NCI-H2196 treated with DMSO at 0.1 percent for 48 hours (cell line): ENCODE measurements at regions not wholly inside any gene's neighbourhood (a gene's known extent, or its start where the extent isn't known, plus 50 kb on each side); places are given as distances from the start of the nearest gene placed in this dataset.

Source experiments
- DNase-seq: peaks from one replicate; lab custom pipeline; 2025; ENCODE audit not compliant: unreplicated experiment; lab: John Stamatoyannopoulos, UW

DNA sequence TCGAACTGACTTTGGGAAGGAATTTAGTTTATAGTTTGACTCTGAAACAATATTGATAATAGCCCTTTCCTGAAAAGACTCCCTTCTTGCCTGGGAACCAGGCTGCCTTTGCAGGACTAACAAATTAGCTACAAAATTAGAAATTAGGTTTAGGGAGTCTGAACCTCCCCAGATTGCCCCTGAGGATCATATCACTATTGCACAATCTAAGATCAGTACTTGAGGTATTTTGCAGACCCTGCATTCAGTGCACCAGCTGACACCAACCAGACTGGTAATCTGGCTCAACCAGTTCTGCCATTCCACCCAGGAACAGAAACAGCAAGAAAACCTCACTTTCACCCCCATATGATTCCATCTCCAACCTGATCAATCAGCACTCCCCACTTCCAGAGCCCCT lies 131.8 kb upstream of the GALNT5 start:
- no peak for DNase-seq

DNA sequence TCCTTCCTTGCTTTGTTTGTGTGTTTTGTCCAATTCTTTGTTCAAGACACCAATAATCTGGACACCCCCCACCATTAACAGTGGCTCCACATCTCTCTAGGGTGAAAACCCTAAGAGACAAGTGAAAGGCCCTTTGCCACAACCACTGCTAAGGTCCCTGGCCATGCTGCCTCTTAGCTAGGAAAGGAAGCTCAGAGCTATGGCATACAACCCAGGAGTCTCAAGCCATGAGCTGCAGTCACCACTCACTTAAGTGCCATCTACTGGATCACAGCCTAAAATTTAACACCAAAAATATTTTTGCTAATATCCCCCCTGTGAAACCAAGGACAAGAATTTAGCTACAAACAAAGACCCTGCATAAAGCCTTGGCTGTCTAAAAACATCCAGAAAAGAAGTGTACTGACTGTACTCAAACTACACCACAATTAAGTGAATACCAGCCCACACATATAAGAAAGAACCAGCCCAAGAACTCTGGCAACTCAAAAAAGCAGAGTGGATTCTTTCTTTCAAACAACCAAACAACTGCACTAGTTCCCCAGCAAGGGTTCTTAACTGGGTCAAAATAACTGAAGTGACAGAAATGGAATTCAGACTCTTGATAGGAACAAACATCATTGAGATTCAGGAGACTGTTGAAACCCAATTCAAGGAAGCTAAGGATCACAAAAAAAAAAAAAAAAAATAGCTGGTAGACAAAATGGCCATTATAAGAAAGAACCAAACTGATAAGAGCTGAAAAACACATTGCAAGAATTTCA lies 130.1 kb upstream of the GALNT5 start:
- DNase-seq, result no peak

DNA sequence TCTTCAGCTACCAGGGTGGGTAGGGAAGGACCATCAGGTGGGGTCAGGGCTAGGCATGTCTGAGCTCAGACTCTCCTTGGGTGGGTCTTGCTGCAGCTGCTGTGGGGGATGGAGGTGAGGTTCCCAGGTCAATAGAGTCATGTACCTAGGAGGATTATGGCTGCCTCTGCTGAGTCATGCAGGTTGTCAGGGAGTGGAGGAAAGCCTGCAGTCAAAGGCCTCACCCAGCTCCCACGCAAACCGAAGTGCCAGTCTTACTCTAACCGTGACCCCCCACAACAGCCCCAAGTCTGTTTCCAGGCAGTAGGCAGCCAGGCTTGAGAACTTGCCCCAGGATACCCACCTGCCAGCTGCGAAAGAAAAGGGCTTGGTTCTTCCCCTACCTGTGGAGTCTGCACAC lies 113.6 kb upstream of the GALNT5 start:
- no peak for DNase-seq

DNA sequence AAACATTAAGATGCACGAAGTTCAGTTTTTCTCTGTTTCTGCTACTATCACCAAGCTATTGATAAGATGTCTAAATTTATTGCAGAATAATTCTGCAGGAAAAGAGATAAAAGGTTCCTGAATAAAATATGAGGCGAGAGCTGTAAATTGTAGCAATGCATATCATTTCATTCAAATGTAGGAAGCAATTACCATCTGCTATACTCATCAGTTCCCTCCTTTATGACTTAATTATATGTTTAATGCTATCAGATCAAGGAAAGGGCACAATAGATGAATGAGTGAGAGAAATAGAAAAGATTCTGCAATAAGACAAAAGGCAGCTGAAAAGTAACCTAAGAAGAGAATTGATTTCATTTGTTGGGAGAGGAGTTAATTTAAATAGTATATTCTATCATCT lies 108.2 kb upstream of the GALNT5 start:
- DNase-seq, result no peak

DNA sequence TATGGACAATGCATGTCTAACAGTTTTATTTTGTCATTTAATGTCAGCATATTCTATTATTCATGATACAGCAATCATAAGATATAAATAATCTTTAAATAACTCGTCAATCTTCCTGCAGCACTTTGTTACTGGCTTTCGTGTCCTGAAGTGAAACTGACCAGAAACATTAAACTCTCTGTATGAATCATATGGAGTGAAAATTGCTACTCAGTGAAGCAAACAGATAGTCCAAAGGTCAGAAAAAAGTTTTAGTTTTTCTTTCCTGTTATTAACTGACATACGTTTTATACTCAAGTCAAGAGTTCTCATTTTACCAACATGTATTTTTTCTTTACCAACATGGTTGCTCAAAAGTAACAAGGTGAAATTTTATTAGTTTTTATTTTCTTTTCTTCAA lies 106.8 kb upstream of the GALNT5 start:
- DNase-seq, result no peak

DNA sequence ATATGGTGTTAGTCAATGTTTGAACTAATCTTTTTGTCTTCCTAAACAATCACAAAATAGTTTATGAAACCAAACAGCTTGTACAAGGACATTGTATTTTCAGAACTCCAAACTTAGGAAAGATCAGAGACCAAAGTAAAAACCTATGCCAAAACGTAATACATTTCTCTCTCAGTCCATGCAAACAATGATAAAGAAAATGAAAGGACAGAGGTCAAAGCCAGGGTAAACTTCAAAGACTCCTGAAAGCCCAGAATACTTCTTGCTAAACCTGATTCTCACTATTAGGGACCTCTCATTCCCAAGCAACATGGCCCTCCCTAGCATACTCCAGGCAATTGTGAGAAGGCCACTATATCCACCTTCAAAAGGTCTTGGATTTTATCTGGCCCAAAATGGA lies 105.1 kb upstream of the GALNT5 start:
- no peak for DNase-seq

DNA sequence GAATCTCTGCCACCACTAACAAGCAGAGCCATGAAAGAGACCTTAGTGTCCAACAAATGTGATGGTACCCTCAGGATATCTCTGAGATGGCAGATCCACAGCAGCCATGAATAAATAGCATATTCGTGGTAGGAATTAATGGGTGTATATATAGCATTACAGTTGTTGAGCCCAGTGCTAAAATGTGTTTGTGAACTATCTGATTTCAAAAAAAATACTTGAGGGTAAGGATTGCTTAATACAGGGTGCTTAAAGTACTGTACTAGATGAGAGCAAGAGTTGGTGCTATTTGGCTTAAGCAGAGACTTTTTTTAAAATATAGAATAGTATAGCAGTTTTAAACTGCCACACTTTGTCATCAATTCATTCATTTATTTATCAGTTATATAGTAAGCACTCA lies 101.5 kb upstream of the GALNT5 start:
- DNase-seq, result no peak

DNA sequence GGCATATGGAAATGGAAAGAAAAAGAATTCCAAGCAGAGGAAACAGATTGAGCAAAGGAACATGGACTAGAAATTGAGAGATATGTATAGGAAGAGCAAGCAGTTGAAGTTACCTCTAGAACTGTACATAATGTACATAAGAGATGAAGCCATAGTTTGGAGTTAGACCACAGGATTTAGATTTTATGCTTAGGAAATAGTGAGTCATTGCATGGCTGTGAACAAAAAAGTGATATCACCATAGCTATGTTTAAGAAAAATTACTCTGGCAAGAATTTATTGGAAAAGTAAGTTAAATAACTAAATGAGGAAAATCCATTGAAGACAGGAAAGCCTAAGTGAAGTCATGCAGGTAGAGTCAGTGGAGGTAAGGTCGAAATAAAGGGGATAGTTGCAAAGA lies 99.4 kb upstream of the GALNT5 start:
- no peak for DNase-seq

DNA sequence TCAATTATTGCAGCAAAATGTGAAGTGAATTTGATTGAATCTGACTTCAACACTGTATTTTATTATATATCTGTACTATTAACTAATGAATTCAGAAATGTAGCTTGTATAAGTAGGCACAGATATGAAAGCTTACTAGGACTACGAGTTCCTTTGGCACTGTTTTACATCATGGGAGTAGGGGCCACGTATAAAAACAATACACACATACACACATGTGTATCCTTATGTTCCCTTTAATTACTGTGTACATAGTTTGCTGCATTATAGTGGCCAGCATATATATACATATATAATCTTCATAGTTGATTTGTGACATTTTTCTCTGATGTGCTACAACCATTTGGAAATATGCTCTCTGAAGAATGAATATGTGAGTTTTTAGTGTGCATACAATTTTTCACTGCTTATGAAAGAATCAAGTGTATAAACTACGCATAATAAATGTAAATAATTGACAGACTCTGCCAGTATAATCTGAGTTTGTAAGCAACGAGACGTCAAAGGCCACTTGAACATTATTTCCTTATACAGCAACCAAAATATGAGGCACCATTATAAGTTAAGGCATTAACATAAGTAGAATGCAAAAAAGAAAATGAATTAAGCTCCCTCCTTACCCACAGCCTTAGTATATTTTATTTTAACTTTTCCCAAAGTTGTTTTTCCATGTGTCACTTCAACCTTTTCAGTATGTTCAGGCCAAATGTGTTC lies 98.1 kb upstream of the GALNT5 start:
- no peak for DNase-seq

DNA sequence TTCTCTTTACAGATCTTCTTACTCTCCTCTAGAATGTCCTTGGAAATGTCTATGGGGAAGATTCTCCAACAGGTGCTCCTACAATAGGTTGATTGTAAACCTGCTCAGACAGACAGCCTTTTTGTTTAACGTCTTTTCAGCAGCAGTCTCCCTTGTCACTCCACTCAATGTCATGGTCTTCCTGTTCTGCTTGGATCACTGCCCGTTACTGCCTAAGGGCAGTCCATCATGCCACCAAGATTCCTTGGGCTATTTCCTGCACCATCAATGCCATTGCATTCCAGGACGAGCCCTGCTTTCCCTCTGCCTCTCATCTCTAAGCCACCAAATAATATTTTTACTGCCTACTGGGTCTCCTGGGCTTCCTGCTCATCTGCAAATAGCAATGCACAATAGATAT lies 97.4 kb upstream of the GALNT5 start:
- no peak for DNase-seq

DNA sequence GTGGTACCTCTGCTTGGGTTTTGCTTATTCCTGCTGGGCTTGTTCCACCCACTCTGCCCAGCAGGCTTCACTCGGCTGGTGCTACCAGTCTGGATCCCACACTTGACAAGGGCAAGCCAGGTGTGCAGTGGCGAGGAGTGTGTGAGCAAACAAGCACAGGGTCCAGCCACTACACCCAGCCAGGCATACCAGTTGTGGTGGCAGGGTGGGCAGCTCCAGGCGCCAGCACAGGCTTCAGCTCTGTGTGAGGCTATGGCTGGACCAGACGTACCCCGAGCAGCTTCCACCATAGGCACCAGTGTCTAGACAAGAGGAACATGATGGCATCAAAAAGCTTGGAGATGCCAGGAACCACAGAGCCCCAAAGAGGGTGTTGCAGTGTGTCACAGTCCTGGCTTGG lies 93.1 kb upstream of the GALNT5 start:
- no peak for DNase-seq

DNA sequence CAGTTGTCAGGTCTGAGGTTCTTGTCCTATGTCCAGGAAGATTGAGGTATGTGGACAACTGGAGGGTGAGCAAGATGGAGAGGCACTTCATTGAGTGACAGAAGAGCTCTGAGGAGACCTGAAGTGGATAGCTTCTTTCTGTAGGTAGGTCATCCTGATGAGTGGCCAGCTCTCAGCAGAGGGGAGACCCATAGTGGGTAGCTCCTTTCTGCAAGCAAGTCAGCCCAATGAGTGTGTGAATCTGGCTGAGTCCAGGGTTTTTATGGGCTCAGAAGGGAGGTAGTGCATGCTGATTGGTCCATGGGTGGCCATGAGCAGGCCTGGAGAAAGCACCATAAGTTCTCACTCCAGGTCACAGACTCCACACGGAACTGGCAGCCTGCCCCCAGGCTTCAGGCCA lies 92.6 kb upstream of the GALNT5 start:
- DNase-seq, result no peak

DNA sequence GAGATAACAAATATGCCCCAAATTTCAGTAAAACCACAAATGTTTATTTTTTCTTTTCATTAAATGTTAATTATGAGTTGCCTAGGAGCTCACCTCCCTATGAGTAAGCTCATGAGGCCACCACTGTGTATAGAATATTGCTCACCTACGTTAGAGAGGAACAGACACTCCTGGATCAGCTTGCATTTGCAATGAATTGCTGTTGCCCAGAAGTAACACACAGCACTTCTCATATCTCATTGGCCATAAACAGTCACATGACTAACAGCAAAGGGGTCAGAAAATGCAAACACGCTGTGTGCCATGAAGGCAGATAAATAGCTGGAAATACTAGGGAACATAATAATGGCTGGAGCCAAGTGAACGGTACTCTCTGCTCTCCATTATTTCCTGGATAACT lies 89.0 kb upstream of the GALNT5 start:
- DNase-seq, result no peak

DNA sequence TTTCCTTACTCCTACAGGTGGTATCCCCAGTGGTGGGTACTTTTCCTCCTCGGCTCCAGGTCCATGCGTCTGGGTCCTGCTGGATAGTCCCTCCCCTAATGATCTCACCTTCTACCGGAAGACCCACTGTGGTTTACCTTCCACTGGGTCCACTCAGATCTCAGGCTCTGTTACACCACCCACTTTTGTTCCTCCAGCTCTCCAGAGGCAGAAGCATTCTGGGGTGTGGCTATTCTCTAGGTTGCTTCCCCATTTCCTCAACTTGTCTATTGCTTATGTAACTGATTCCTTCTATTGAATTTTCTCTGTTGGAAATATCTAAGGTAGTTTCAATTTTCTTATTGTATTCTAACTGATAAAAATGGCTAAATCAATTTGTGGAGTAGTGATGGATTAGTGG lies 87.6 kb upstream of the GALNT5 start:
- DNase-seq, result no peak

DNA sequence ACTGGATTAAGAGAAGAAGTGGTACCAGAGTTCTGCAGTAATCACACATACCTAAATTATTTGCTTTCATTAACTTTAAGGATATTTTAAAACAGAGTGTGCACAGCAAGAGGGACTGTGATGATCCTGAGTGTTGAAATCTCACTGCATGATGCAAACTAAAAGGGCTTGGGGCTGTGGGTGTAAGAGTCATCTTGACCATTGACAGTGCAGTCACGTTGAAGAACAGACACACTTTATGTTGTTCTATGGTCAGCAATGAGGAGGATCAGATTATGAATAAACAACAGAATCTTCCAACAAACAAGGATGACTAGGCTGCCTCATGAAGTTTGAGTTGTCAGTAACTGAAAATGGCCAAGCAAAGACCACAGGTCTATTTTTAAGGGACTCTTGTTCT lies 87.2 kb upstream of the GALNT5 start:
- no peak for DNase-seq

DNA sequence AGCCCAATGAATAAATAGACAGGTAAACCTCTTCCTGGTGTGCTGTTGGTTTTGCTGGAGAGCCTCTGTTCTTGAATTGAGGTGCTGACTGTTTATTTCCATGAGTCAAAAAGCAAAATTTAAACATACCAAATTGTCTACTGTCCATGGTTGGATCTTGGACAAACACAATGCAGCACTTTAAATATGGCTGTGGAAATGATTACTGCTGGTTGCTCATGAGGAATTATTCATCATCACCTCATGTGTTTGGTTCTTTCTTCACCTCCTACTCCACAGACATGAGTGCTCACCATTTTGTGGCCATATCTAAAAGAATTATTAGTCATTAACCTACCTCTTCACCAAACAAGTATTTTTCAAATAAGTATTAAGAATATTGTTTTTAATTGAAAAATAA lies 85.3 kb upstream of the GALNT5 start:
- DNase-seq, result no peak

DNA sequence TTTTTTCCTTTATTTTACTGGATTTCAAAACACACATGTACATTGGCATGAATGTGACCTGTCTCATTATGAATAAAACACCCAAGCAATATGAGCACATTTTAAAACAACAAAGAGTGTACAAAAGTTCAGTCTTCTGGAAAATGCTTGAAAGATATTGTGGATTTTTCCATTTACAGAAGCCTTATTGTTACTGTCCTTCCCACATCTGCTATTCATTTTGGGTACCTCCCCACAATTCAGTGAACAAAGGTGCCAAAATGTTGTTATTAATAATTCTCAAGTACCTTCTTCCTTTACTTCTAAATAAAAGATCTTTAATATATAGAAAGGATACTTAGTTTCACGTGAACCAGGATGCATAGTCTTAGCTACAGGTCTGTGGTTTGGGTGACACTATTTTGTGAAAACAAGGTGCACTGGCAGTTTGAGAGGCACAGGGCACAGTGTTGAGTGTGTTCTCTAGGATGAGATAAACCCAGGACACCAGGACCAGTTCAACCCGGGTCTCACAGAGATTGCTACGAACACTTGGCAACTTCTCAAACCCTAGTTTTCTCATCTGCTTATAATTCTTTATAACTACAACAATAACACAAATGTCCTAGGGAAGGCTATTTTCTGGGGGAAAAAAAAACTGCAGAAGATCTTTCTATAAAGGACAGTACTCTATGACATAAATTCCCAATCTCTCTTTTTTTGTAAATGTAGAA lies 84.5 kb upstream of the GALNT5 start:
- DNase-seq, result no peak

DNA sequence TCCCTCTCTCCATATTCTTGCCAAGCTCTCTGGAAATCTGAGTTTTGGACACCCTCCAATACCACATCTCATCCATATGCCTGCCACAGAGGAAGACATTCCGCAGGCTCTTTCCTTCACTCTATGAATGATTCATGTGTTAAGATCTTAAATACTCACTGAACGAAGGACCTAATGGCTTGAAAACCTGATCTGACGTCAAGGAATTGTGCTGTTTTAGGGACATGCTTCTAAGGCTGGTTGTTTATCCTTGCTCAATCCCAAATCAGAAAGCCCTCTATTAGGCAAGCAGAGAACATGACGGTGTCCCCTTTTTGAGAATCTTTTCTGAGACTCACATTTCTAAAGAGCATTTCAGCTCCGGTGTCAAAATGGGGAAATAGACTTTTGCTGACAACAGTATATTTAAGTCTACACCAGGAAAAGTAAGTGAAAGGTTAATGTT lies 83.7 kb upstream of the GALNT5 start:
- DNase-seq, result no peak

DNA sequence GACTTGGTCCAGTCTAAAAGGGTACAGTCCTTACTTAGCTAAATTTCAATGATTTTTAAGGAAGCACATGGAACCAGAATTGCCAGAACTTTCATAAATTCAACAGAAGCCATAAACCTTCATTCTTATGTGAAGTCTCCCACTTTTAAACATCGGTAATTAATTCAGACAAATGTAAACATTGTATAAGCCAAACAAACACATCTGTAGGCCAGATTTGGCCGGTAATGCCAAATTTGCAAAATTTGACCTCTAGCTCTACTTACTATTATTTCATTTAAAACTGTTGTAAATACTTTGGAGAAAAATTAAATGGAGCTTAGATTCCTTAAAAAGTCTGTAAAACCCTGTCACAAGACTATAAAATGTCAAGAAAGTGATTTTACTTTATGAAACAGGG lies 83.2 kb upstream of the GALNT5 start:
- no peak for DNase-seq

DNA sequence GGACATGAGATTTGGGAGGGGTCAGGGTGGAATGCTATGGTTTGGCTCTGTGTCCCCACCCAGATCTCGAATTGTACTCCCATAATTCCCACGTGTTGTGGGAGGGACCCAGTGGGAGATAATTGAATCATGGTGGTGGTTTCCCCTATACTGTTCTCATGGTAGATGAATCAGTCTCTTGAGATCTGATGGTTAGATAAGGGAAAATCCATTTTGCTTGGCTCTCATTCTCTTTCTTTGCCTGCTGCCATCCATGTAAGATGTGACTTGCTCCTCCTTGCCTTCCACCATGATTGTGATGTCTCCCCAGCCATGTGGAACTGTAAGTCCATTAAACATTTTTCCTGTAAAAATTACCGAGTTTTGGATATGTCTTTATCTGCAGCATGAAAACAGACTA lies 80.9 kb upstream of the GALNT5 start:
- DNase-seq, result no peak

DNA sequence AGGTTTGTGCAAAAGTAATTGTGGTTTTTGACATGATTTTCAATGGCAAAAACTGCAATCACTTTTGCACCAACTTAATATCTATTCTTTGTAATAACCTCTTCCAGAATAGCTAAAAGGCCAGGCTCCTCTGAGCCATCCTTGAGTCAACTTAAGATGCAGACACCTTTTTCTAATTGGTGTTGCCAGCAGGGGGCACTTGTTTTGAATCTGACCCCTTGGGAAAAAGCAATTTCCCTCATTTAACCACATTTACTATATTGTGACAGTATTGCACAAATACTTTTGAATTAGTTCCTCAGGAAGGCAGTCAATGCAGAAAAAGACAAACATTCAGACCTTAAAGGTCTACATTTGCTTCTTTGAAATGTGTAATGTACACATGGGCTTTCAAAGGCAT lies 78.6 kb upstream of the GALNT5 start:
- no peak for DNase-seq
